GM12892 (cell line): ENCODE measurements at regions not wholly inside any gene's neighbourhood (a gene's known extent, or its start where the extent isn't known, plus 50 kb on each side); places are given as distances from the start of the nearest gene placed in this dataset.

Experiments used
- POLR2A ChIP-seq: IDR thresholded peaks from 2 replicates; pipeline ENCODE4 v1.6.1; 2011; ENCODE audit warnings: low read depth, low read length, control low read depth
- POLR2AphosphoS5 ChIP-seq: IDR thresholded peaks from 2 replicates; pipeline ENCODE4 v1.6.1; 2011; ENCODE audit warnings: low read depth, low read length, control low read depth
- TAF1 ChIP-seq: IDR thresholded peaks from 2 replicates; pipeline ENCODE4 v1.6.1; 2011; ENCODE audit warnings: low read depth, mild to moderate bottlenecking, control low read depth, low read length, borderline replicate concordance

GRCh38 chr10:111146025-111146640, 69.3 kb downstream of the ADRA2A start:
- TF ChIP-seq POLR2A (no peak), POLR2AphosphoS5 (no peak), TAF1 (no peak)
